ENCODE measurements at regions not wholly inside any gene's neighbourhood (a gene's known extent, or its start where the extent isn't known, plus 50 kb on each side); places are given as distances from the start of the nearest gene placed in this dataset.

- no peak overlapping the region for H3K27ac Mint-ChIP-seq (ENCODE audit: unreplicated experiment)
- H3K36me3 Mint-ChIP-seq (ENCODE audit: unreplicated experiment) = no peaks in the 10 kb centered on the region
- H3K4me3 Mint-ChIP-seq (ENCODE audit: unreplicated experiment) = no peak overlapping the region
- H3K4me1 Mint-ChIP-seq (ENCODE audit: low read depth, unreplicated experiment) = peaks cover under 1% of the 10 kb centered on the region
- DNase-seq = no peak
- no peak for TF ChIP-seq CTCF (IDR thresholded peaks at IDR 0.05; ENCODE audit: partially characterized antibody, unreplicated experiment)
- H3K27me3 Mint-ChIP-seq (ENCODE audit: unreplicated experiment) = peaks cover 2% of the 10 kb centered on the region
- H3K9me3 Mint-ChIP-seq (ENCODE audit: unreplicated experiment) = peaks cover 6% of the 10 kb centered on the region
Observed at GRCh38 chr10:78731675-78732074, 337.1 kb upstream of the ZMIZ1 start.

DNA sequence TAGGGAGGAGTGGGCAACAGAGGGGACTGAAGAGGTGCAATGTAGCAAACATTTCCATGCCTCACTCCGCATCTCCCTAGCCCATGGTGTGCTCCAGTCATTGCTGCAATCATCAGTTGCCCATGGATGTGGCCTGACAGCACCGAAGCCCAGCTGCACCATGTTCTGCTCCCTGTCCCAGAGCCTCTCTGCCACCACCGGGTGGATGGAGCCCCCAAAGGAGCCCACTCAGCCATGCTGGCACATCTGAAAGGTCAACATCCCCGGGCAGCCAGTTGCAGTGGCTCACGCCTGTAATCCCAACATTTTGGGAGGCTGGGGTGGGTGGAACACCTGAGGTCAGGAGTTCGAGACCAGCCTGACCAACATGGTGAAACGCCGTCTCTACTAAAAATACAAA is 336.4 kb upstream of the ZMIZ1 start:
- Mint-ChIP-seq H3K9me3 (ENCODE audit: unreplicated experiment) (peaks cover 7% of the 10 kb centered on the region), H3K27ac (ENCODE audit: unreplicated experiment) (no peak overlapping the region), H3K4me3 (ENCODE audit: unreplicated experiment) (no peak overlapping the region), H3K4me1 (ENCODE audit: low read depth, unreplicated experiment) (peaks cover 8% of the 10 kb centered on the region), H3K27me3 (ENCODE audit: unreplicated experiment) (peaks cover 4% of the 10 kb centered on the region), H3K36me3 (ENCODE audit: unreplicated experiment) (no peaks in the 10 kb centered on the region)
- no peak for TF ChIP-seq CTCF (IDR thresholded peaks at IDR 0.05; ENCODE audit: partially characterized antibody, unreplicated experiment)
- DNase-seq = no peak

GRCh38 chr10:78736926-78737630 is 331.7 kb upstream of the ZMIZ1 start:
- Mint-ChIP-seq H3K4me3 (ENCODE audit: unreplicated experiment) (peak overlapping the region; percentile 34), H3K9me3 (ENCODE audit: unreplicated experiment) (peaks cover 7% of the 10 kb centered on the region), H3K4me1 (ENCODE audit: low read depth, unreplicated experiment) (peaks cover 8% of the 10 kb centered on the region), H3K27ac (ENCODE audit: unreplicated experiment) (no peak overlapping the region), H3K36me3 (ENCODE audit: unreplicated experiment) (no peaks in the 10 kb centered on the region), H3K27me3 (ENCODE audit: unreplicated experiment) (peaks cover 3% of the 10 kb centered on the region)
- no peak for TF ChIP-seq CTCF (IDR thresholded peaks at IDR 0.05; ENCODE audit: partially characterized antibody, unreplicated experiment)
- DNase-seq = no peak

GRCh38 chr10:78737883-78738856 is 330.6 kb upstream of the ZMIZ1 start:
- no peak for DNase-seq
- no peak for TF ChIP-seq CTCF (IDR thresholded peaks at IDR 0.05; ENCODE audit: partially characterized antibody, unreplicated experiment)
- Mint-ChIP-seq H3K4me3 (ENCODE audit: unreplicated experiment) (no peak overlapping the region), H3K4me1 (ENCODE audit: low read depth, unreplicated experiment) (peaks cover 8% of the 10 kb centered on the region), H3K9me3 (ENCODE audit: unreplicated experiment) (peaks cover 7% of the 10 kb centered on the region), H3K36me3 (ENCODE audit: unreplicated experiment) (no peaks in the 10 kb centered on the region), H3K27ac (ENCODE audit: unreplicated experiment) (no peak overlapping the region), H3K27me3 (ENCODE audit: unreplicated experiment) (peaks cover 3% of the 10 kb centered on the region)
